DMS53 treated with DMSO at 0.1 percent for 48 hours (cell line): ENCODE measurements at regions not wholly inside any gene's neighbourhood (a gene's known extent, or its start where the extent isn't known, plus 50 kb on each side); places are given as distances from the start of the nearest gene placed in this dataset.
A peak's percentile ranks its signal among the peaks of the same experiment; 100 is the strongest.

Experiments
- DNase-seq: peaks from one replicate; lab custom pipeline; 2025; ENCODE audit not compliant: unreplicated experiment; lab: John Stamatoyannopoulos, UW

DNA sequence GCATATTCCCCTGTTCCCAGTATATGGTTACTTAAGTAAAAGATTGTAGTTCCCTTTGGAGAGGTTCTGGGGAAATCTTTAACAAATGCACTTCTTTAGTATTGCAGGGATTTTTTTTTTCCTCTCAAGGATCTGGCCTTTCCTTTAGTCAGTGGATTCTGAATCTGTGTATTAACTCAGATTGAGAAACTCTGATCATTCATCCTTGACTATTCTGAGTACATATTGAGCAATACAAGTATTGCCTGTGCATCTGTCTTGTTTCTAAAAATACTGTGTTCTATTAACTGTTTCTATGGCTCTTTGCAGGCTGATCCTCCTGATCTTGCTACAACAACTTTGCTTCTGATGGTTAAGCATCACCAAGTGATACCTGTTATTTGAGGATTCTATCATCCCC lies 67.8 kb upstream of the FGGY start:
- DNase-seq, result no peak

DNA sequence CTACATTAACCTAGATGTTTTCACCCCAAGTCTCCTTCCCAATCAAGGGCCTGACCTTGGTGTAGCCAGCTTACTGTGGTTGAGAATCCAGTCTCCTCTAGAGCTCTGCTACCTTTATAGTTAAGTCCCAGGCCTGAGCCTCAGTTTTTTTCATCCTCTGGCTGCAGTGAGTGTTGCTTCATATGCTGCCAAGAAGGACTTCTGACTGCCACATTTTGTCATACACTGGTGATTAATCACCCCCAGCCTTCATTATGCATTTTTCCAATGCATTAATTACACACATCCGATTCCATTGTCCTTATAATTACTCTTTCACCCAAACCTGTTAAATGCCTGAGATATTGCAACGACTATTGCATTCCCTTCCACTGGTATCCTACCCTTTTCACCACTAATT lies 66.3 kb upstream of the FGGY start:
- DNase-seq, result no peak

DNA sequence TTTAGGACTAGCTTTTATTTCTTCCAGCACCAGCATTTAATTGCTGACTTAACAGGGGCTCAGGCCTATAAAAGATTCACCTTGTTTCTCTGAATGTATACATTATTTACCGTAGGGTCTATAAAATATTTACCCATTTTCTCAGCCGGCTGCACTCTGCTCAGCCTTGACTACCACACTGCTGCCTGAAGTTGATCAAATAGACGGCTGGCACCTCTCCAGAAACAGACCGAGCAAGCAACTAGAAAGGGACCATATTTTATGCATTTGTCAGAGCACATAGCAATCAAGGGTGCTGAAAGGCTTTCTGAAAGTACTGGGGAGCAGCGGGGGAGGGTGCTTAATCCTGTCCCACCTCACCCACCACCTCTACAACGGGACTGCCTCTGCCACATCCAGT lies 64.7 kb upstream of the FGGY start:
- peak; percentile 66 for DNase-seq

DNA sequence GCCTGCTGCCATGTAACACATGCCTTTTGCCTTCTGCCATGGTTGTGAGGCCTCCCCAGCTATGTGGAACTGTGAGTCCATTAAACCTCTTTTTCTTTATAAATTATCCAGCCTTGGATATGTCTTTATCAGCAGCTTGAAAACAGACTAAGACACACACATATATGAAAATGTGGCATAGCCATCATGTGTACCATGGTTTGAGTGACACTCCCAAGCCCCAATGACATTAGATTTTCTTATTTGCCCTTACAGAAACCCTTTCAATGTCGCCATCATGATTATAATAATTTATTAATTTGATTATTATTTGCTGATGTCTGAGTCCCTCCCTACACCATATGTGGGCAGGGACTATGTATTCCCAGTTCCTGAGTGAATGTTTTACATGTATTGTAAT lies 63.5 kb upstream of the FGGY start:
- no peak for DNase-seq

DNA sequence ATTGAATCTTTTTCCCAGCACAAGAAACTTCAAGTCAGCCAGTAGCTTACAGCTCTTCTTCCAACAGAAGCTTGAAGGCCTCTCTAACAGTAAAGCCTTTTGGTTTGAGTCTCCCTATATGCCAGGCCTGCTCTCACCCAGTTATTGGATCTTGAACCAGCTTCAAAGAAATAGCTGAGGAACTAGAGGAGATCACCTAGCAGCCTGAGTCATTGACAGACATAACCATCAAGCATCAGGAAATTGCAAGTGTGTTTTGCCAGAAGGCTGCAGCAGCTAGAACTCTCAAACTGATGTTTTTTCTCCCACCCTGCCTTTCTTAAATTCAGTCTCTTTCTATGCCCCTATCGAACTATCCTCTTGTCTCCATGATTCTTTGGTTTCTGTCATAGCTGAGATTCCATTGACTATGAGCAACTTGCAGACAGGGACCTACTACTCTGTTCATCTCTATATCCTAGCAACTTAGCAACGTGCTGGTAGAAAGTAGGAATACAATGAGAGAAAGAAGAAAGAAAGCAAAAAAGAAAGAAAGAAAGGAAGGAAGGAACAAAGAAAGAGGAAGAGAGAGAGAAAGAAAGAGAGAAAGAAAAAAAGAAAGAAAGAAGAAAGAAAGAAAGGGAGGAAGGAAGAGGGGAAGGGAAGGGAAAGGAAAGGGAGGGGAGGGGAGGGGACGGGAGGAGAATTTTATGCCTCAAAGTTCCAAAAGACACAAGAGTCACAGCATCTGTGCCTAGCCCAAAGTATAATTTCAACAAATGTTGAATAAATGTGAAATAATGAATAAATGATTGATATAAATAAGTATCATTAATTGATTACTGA lies 60.0 kb upstream of the FGGY start:
- DNase-seq, result no peak

DNA sequence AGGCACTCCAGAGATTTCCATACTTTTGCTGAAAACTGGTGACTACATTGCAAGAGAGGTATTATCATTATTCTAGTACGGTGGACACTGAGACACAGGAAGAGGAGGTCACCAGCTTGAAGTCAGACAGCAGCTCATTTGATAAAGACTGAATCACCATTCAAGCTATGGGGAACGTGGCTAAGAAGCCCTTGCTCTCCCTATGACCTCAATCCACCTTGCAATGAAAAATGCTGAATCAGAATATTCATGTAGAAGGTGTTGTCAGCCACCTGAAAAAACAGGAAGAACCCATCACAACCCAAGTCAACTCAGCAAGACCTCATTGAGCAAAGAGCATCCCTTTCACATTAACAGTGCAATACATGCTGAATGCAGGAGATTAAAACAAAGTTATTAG lies 59.0 kb upstream of the FGGY start:
- DNase-seq, result no peak

DNA sequence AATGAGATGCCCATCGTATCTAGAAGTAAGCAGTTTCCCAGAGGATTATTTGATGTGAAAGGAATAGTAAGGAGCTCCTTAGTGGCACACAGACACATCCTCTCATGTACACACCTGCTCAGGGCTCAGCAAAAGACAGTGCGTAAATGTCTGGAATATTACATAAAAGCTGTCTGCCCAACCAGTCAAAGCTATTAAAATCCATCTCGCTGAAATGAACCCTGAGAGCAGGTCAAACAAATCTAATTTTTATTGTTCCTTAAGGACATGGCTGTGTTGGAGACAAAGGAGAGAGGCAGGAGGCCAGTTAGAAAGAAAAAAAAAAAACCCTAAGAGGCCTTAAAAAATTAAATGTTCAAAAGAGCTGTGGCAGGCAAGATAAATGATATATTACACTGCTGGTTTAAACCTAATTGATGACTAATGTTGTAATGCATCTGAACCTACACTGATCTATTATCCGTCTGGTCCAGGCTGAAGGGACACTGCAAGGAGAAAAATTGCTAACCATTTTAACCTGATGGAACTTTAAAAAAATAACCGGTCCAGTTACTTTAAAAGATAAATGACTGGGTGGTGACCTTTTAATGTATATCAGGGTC lies 58.5 kb upstream of the FGGY start:
- DNase-seq, result no peak

DNA sequence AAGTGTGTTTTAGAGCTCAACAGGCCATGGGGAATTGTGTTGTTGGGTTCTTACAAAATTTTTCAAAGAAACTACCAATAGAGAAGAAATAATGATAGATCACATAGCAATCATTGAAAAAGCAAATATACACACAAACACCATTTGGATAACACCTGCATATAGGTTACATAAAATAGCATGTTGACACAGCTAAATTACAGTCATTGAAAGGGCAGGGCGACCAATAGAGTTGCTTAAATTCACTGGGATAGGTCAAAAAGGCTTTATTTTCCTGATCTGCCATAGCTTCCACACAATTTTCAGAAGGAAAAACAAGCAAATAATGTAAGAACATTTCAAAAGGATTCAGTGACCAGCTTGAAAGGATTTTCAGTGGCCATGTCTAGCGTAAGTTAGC lies 57.9 kb upstream of the FGGY start:
- no peak for DNase-seq

DNA sequence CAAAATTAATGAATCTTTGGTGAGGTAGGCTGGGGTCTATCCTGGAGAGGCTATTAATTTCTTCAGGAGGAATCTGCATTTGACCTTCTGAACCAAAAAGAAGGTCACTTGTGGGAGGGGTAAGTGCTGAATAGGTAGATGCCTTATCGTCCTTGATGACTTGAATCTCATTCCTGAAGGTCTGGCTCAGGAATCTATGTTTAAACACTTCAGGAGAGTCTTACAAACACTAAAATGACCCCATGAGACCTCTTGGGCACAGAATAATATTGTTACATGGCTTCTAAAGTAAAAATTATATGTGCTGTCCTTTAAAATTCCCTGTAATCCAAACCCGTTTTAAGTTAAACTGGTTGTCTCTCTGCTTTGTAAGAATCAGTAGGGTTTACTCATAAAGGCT lies 55.0 kb upstream of the FGGY start:
- no peak for DNase-seq

DNA sequence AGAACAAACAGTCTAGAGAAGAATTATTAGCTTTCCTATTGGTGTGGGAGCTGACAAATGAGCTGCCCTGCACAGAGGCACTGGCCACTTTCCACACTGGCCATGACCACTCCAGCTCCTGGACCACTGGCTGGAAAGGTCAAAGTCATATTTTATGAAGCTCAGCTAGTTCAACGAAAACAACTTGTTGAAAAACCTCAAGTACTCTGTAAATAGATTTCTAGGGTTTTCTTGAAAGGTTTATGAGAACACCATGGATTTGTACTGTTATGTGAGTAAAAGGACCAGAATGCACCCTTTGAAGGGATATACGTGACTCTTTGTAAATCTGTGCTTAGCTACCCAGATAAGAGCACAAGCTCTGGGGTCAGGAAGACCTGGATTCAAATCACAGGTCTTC lies 54.5 kb upstream of the FGGY start:
- no peak for DNase-seq

DNA sequence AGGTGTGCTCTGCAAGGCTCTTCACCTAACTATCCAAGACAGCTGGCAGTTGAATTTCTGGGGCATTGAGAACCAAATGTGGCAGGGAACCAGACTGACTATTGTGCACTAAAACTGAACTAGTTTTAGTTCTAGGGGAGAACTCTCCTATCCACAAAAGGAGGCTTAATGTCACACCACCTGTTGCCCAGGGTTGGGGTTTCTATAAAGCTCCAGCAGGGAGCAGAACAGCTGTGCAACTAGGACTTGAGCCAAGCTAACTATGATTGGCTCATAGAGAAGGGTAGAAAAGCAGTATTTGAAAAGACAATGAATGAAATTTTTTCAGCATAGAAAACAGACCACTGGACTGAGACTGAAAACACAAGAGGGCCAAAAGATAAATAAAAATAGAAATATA lies 53.3 kb upstream of the FGGY start:
- no peak for DNase-seq

DNA sequence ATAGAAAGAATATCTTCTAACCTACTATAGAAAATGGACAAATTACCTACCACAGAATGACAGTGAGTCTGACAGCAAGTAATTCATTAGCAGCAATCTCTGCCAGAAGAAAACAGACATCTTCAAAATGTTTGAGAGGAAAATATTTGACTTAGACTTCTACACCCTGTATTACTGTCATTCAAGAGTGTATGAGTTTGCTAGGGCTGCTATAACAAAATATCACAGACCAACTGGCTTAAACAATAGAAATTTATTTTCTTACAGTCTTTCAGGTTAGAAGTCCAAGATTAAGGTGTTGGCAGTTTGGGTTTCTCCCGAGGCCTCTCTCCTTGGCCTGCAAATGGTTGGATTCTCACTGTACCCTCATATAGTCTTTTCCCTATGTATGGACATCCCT lies 52.9 kb upstream of the FGGY start:
- no peak for DNase-seq

DNA sequence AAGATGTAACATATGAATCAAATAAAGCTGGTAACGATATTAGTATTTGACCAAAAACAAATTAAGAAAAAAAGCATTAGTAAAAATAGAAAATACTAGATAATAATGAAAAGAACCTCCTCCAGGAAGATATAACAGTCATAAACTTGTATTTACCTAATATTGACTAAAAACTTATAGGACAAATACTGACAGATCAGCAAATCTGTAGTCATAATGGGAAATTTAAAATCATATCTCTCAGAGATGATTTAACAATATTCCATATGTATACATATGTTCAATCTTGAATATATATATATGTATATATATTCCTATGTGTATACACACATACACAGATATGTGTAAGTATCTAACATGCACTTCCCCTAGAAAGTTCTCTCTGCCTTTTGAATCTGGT lies 52.0 kb upstream of the FGGY start:
- DNase-seq, result no peak
